ENCODE measurements at regions not wholly inside any gene's neighbourhood (a gene's known extent, or its start where the extent isn't known, plus 50 kb on each side); places are given as distances from the start of the nearest gene placed in this dataset.

DNA sequence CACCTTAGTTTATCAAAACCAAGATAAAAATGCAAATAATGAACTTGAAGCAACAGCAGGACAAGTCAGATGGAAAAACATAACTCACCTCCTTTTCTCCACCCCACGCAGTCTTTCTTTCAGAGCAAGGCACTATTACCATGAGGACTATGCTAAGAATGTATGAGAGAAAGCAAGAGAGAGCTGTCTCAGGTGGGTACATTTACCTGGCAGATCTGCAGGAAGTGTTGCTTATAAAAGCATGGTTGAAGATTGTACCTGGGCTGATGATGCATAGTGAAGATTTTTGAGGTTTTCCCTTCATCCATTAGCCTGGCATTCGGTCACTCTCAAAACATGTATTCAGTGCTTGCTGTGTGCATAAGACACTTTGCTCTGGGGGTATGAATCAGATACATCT lies 68.8 kb upstream of the IFNG-AS1 start (continued):
- TF ChIP-seq, protein P1, sequence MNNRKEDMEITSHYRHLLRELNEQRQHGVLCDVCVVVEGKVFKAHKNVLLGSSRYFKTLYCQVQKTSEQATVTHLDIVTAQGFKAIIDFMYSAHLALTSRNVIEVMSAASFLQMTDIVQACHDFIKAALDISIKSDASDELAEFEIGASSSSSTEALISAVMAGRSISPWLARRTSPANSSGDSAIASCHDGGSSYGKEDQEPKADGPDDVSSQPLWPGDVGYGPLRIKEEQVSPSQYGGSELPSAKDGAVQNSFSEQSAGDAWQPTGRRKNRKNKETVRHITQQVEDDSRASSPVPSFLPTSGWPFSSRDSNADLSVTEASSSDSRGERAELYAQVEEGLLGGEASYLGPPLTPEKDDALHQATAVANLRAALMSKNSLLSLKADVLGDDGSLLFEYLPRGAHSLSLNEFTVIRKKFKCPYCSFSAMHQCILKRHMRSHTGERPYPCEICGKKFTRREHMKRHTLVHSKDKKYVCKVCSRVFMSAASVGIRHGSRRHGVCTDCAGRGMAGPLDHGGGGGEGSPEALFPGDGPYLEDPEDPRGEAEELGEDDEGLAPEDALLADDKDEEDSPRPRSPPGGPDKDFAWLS (CRISPR knock-in tag; IDR thresholded peaks at IDR 0.05; ENCODE audit: borderline replicate concordance) = no peak
- TF ChIP-seq KDM5B (CRISPR knock-in tag; IDR thresholded peaks at IDR 0.05; ENCODE audit: borderline replicate concordance) = no peak
- no peak for TF ChIP-seq FOSL2 (CRISPR knock-in tag; IDR thresholded peaks at IDR 0.05)

DNA sequence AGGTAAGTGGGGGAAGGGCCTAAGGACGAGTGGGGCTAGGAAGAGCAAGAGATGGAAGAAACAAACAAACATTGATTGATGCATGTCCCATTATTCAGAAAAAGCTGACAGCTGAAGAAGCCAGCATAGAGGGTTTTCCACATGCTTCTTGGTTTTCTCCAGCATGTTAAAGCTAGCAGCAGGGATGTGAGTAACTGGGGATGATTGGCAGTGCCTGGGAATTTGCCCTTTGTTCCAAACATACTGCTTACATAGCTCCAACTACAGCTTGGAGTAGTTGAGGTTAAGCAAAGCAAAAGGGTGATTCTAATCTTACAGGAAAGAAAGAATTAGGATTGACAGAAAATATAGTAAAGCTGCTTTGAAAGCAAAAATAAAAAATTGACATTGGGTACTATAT lies 68.0 kb upstream of the IFNG-AS1 start:
- no peak overlapping the region for H2AFZ ChIP-seq (ENCODE audit: low read length)
- H3K36me3 ChIP-seq (replicated peaks in 1 of 2; ENCODE audit: control insufficient read depth in 1 of 2, insufficient read depth in 2 of 2, low read length in 2 of 2) = no peaks in the 10 kb centered on the region
- H3K9ac ChIP-seq (ENCODE audit: insufficient read depth, low read depth, low read length) = no peak overlapping the region
- POLR2A ChIA-PET = no interaction called here
- no TSS peak for BruUV-seq (replicated peaks)
- TF ChIP-seq, protein P2, sequence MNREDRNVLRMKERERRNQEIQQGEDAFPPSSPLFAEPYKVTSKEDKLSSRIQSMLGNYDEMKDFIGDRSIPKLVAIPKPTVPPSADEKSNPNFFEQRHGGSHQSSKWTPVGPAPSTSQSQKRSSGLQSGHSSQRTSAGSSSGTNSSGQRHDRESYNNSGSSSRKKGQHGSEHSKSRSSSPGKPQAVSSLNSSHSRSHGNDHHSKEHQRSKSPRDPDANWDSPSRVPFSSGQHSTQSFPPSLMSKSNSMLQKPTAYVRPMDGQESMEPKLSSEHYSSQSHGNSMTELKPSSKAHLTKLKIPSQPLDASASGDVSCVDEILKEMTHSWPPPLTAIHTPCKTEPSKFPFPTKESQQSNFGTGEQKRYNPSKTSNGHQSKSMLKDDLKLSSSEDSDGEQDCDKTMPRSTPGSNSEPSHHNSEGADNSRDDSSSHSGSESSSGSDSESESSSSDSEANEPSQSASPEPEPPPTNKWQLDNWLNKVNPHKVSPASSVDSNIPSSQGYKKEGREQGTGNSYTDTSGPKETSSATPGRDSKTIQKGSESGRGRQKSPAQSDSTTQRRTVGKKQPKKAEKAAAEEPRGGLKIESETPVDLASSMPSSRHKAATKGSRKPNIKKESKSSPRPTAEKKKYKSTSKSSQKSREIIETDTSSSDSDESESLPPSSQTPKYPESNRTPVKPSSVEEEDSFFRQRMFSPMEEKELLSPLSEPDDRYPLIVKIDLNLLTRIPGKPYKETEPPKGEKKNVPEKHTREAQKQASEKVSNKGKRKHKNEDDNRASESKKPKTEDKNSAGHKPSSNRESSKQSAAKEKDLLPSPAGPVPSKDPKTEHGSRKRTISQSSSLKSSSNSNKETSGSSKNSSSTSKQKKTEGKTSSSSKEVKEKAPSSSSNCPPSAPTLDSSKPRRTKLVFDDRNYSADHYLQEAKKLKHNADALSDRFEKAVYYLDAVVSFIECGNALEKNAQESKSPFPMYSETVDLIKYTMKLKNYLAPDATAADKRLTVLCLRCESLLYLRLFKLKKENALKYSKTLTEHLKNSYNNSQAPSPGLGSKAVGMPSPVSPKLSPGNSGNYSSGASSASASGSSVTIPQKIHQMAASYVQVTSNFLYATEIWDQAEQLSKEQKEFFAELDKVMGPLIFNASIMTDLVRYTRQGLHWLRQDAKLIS (CRISPR knock-in tag; IDR thresholded peaks at IDR 0.05) = no peak
- H3K27me3 ChIP-seq (ENCODE audit: control insufficient read depth in 1 of 2, insufficient read depth in 2 of 2, low read length in 2 of 2) = no peaks in the 10 kb centered on the region; a peak in 1 of 5 replicates
- FAIRE-seq = no peak
- H3K27ac ChIP-seq (ENCODE audit: extremely low read length, insufficient read depth, low read length) = no peak overlapping the region
- 0% methylated on average over 1 of the region's 1 CpG for WGBS (ENCODE audit: low lambda C conversion rate)
- no peaks in the 10 kb centered on the region for H4K20me1 ChIP-seq (ENCODE audit: insufficient read depth, low read length)
- no peak overlapping the region for H3K4me2 ChIP-seq (ENCODE audit: low read depth, low read length)
- H3K4me1 ChIP-seq (ENCODE audit: insufficient read depth, low read length) = no peaks in the 10 kb centered on the region
- intact Hi-C loops (cut with micrococcal nuclease; ENCODE audit: unreplicated experiment) = no loop called here
- no peak overlapping the region for H3K4me3 ChIP-seq (replicated peaks in 1 of 3; ENCODE audit: insufficient read depth in 1 of 3, low read depth in 2 of 3, low read length in 3 of 3)
- no peaks in the 10 kb centered on the region for H3K79me2 ChIP-seq (ENCODE audit: insufficient read depth, low read length)
- no peak for ATAC-seq
- CTCF ChIA-PET (ENCODE audit: low intra/inter-chr PET ratio, low total read pairs) = no interaction called here
- no peaks in the 10 kb centered on the region for H3K9me3 ChIP-seq (ENCODE audit: low read length)
- no peak for DNase-seq (ENCODE audit: low spot score)
- in situ Hi-C loops (cut with HindIII; ENCODE audit: extremely low pct_ligation_motif_present, low pct_unique_long_range_greater_than_20kb) = no loop called here
